NCI-H526 treated with DMSO at 0.1 percent for 48 hours (cell line): ENCODE measurements at regions not wholly inside any gene's neighbourhood (a gene's known extent, or its start where the extent isn't known, plus 50 kb on each side); places are given as distances from the start of the nearest gene placed in this dataset.
"Not testable (repeated sequence)": the region's sequence is repeated elsewhere in the genome, so short reads cannot be mapped to it uniquely, and the experiment has no call there.

Source experiments
- DNase-seq: peaks from one replicate; lab custom pipeline; 2025; lab: John Stamatoyannopoulos, UW

- peak; percentile 19 for DNase-seq
Observed at GRCh38 chr10:42367532-42368230, 270.7 kb downstream of the ZNF33B start.

DNA sequence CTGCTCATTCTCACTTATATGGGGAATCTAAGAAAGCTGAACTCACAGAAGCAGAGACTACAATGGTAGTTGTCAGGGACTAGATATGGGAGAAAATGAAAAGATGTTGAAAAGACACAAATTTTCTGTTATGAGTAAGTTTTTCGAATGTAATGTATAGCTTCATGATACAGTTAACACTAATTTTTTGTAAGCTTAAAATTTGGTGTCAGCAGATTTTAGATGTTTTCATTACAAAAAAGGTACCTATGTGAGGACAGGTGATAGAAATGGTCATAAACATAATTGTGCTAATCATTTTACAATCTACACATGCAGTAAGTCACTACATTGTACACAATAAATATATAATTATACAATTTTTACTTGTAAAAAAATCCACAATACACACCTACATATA, 286.6 kb downstream of the ZNF33B start:
- DNase-seq, result no peak

DNA sequence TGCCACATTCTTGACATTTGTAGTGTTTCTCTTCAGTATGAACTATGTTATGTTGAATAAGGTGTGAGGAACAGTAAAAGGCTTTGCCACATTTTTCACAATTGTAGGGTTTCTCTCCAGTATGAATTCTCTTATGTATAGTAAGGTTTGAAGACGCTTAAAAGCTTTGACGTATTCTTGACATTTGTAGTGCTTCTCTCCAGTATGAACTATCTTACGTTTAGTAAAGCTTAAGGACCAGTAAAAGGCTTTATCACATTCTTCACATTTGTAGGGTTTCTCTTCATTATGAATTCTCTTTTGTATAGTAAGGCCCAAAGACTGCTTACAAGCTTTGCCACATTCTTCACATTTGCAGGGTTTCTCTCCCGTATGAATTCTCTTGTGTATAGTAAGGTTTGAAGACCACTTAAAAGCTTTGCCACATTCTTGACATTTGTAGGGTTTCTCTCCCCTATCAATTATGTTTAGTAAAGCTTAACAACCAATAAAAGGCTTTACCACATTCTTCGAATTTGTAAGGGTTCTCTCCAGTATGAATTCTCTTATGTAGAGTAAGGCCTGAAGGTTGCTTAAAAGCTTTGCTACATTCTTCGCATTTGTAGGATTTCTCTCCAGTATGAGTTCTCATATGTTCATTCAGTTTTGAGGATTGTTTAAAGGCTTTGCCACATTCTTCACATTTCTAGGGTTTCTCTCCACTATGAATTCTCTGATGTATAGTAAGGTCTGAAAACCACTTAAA, 301.6 kb downstream of the ZNF33B start:
- DNase-seq, result not testable (repeated sequence)

GRCh38 chr10:42335653-42336296, 302.6 kb downstream of the ZNF33B start:
- DNase-seq, result not testable (repeated sequence)

DNA sequence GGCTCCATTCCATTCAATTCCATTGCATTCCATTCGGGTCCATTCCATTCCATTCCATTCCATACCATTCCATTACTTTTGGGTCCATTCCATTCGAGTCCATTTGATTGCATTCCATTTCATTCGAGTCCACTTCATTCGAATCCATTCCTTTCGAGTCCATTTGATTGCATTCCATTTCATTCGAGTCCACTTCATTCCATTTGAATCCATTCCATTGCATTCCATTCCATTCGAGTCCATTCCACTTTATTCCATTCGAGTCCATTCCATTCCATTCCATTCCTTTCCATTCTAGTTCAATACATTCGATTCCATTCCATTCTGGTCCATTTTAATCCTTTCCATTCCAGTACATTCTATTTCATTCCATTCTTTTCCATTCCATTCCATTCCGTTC, 334.0 kb downstream of the ZNF33B start:
- no peak for DNase-seq

GRCh38 chr10:42281896-42282295, 356.5 kb downstream of the ZNF33B start:
- not testable (repeated sequence) for DNase-seq

GRCh38 chr10:42269788-42270187, 368.6 kb downstream of the ZNF33B start:
- not testable (repeated sequence) for DNase-seq

- not testable (repeated sequence) for DNase-seq
Observed at GRCh38 chr10:42263259-42263658, 375.1 kb downstream of the ZNF33B start.

DNA sequence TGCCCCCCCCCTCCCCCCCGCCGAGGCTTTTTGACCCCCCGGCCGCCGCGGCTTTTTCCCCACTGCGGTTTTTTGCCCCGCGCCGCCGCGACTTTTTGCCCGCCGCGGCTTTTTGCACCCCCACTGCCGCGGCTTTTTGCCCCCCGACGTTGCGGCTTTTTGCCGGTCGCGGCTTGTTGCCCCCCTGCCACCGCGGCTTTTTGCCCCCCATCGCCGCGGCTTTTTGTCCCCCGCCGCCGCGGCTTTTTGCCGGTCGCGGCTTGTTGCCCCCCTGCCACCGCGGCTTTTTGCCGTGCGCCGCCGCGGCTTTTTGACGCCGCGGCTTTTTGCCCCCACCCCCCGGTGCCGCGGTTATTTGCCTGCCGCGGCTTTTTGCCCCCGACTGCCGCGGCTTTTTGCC, 395.4 kb downstream of the ZNF33B start:
- DNase-seq, result not testable (repeated sequence)

GRCh38 chr10:42242135-42242805, 396.1 kb downstream of the ZNF33B start:
- no peak for DNase-seq

DNA sequence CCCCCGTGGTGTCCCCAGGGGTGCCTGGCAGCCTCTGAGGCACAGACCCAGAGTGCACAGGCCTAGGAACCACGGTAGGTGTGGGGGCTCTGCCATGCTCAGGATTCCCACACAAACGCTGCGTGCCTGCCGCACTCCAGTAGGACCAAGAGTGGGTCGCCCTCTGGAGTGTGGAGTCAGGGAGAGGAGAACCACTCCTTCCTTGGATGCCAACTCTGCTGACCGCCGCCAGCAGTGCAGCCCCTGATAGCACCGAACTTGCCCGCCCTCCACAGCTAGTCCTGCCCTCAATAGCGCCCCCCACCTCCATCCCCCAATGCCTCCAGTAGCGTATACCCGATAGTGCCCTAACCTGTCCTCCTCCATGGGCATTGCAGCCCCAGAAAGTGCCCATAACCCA, 402.0 kb downstream of the ZNF33B start:
- not testable (repeated sequence) for DNase-seq

- not testable (repeated sequence) for DNase-seq
Observed at GRCh38 chr10:42235736-42236135, 402.6 kb downstream of the ZNF33B start.

GRCh38 chr10:42235241-42235640, 403.1 kb downstream of the ZNF33B start:
- DNase-seq, result not testable (repeated sequence)

DNA sequence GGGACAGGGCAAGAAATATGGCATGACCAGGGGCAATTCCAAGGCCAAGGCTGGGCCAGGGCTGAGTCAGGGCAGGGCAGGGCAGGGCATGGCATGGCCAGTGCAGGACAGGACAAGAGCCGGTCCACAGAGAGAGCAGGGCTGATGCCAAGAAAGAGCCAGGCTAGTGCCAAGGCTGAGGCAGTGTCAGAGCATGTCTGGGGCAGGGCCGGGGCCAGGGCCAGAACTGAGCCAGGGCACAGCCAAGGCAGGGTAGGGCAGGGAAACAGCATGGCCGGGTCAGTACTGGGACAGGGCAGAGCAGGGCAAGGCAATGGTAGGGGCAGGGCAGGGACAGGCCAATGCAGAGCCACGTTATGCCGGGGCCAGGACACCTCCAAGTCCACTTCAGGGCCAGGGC, 403.9 kb downstream of the ZNF33B start:
- not testable (repeated sequence) for DNase-seq

DNA sequence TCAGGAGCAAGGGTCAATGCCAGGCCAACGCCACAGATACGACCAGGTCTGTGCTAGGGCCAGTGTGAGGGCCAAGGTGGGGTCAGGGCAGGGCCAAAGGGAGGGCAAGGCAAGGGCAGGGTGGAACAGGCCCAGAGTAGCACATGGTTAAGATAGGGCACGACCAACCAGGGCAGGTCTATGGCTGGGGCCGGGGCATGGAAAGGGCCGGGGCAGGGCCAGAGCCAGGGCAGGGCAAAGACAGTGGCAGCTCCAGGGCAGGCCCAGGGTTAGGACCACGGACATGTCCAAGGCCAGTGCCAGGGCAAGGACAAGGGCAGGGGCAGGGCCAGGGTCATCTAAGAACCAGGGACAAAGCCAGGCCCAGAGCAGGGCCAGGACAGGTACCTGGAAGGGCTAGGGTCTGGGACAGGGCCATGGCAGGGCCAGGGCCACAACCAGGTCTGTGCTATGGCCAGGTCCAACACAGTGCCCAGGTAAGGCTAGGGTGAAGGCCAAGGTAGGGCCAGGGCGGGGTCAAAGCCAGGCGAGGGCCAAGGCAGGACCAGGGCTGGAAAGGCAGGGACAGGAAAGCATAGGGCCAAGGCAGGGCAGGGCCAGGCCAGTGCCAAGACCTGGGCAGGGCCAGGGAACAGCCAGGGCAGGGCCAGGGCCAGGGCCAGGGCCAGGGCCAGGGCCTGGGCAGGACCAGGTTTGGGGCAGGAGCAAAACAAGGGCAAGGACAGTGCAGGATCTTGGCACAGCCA, 404.7 kb downstream of the ZNF33B start:
- DNase-seq, result not testable (repeated sequence)

DNA sequence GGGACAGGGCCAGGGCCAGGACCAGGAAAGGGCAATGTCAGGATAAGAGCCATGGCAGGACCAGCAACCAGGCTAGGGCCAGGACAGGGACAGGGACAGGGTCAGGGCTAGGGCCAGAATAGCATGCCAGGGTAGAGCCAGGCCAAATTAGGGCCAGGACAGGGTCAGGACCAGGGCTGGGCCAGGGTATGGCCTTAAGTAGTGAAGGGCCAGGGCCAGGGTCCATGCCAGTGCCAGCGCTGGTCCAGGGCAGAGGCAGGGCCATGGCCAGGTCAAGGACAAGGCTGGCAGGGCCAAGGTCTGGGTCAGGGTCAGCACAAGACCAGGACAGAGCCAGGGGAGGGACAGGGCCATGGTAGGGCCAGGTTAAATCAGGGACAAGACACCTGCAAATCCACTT, 405.4 kb downstream of the ZNF33B start:
- DNase-seq, result not testable (repeated sequence)

DNA sequence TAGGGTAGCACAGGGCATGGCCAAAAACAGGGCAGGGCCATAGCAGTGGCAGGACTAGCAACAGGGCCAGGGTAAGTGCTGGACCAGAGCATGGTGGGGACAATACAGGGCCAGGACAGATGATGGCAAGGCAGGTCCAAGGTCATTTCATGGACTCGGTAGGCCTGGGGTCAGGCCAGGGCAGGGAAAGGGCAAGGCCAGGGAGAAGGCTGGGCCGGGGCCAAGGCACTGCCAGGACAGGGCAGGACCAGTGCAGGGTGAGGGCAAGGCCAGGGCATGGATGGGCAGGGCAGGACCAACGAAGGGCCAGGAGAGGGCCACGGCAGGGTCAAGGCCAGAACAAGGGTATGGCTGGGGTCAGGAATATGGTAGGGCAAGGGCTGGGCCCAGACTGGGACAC, 407.6 kb downstream of the ZNF33B start:
- not testable (repeated sequence) for DNase-seq

DNA sequence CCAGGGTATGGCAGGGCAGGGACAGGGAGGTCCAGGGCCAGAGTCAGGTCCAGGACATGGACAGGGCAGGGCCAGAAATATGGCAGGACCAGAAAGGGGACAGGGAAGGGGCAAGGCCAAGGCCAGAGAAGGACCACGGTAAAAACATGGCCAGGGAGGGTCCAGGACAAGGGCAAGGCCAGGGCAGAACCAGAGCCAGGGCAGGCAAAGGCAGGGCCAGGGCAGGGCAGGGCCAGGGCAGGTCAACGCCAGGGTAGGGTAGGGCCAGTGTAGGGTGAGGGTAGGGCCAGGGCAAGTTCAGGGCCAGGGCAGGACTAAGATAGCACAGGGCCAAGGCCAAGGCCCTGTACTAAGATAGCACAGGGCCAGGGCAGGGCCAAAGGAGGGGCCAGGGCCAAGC, 408.3 kb downstream of the ZNF33B start:
- DNase-seq, result not testable (repeated sequence)

- DNase-seq, result not testable (repeated sequence)
Observed at GRCh38 chr10:42227859-42228258, 410.5 kb downstream of the ZNF33B start.

GRCh38 chr10:42193588-42193987, 444.8 kb downstream of the ZNF33B start:
- not testable (repeated sequence) for DNase-seq

GRCh38 chr10:42192450-42192849, 445.9 kb downstream of the ZNF33B start:
- not testable (repeated sequence) for DNase-seq
